Right hindlimb (tissue), 1 donor: ENCODE measurements at regions not wholly inside any gene's neighbourhood (a gene's known extent, or its start where the extent isn't known, plus 50 kb on each side); places are given as distances from the start of the nearest gene placed in this dataset.
A peak's percentile ranks its signal among the peaks of the same experiment; 100 is the strongest.

Source experiments
- DNase-seq: peaks from one replicate; pipeline ENCODE4 v3.0.0-alpha.2; 2018

DNA sequence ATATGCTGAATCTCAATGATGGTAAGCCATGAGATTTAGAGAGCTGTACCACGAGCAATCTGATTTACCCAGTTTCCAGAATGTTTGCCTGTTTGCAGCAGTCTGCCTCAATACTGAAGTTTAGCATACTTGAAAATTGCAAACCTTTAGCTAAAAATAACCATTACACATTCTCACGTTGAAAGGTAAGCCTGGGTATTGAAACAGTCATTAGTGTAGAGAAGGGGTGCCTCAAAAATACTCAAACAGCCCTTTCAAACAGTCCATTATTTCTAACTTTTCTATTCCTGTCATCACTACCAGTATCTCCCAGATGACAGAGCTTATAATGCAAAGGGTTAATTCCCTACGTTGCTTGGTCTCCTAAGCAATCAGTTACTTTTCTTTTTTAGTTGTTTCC is 111.8 kb upstream of the MBNL1 start:
- DNase-seq = no peak

GRCh38 chr3:152157337-152157736 is 111.4 kb upstream of the MBNL1 start:
- DNase-seq = no peak

- DNase-seq = no peak
Observed at GRCh38 chr3:152159328-152159727, 109.4 kb upstream of the MBNL1 start.

GRCh38 chr3:152160350-152161011 is 108.2 kb upstream of the MBNL1 start:
- no peak for DNase-seq

GRCh38 chr3:152172460-152172859 is 96.3 kb upstream of the MBNL1 start:
- no peak for DNase-seq

DNA sequence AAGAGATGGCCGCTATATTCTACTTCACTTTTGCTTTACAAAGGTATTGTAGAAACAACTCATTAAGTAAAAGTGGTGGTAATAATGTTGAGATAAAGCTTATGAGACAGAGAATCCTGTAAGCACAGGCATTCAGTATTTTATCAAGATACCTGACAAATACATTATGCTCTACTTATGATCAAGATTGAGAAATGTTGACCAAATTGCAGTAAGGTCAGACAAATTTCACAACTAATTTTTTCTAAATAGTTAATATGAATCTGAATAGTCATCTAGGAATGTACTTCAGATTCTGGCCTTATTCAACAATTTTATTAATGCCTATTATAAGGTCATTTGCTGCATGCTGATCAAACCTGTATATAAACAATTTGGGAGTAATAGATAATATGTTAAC is 95.1 kb upstream of the MBNL1 start:
- no peak for DNase-seq

- DNase-seq = no peak
Observed at GRCh38 chr3:152174876-152175527, 93.7 kb upstream of the MBNL1 start.

DNA sequence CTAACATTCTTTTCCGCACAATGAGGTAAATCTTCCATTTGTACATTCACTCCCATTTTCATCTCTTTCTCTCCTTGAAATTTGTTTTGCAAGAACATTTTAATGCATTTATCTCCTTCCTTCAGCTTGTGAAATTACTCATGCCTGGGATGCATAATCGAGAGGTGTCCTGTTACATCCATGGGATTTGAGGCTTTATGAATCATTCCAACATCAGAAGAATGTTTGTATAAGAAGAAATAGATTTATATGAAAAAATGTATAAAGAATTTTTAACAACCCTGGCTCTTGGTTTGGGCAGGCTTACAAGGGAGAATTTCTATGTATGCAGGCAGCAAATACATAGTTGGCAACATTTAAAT is 93.2 kb upstream of the MBNL1 start:
- DNase-seq = no peak

- no peak for DNase-seq
Observed at GRCh38 chr3:152176241-152176640, 92.5 kb upstream of the MBNL1 start.

- DNase-seq = no peak
Observed at GRCh38 chr3:152176998-152177397, 91.7 kb upstream of the MBNL1 start.

DNA sequence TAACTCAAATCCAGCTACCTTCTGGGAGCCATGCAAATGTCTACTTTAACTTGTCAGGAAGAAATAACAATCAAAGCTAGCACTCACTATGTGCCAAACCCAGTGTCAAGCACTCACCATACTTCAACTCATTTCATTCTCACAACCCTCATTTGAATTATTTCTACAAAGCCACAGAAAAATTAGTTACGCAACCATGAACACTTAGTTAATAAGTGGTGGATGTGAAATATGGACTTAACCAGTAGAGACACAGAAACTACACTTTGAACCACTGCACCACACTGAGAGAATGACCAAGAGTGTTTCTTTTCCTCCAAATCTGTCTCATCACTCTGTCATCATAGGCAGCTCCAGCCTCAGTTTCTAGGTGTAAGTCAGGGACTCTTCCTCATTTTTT is 91.0 kb upstream of the MBNL1 start:
- DNase-seq = no peak

GRCh38 chr3:152183473-152183872 is 85.3 kb upstream of the MBNL1 start:
- peak; percentile 31 for DNase-seq

DNA sequence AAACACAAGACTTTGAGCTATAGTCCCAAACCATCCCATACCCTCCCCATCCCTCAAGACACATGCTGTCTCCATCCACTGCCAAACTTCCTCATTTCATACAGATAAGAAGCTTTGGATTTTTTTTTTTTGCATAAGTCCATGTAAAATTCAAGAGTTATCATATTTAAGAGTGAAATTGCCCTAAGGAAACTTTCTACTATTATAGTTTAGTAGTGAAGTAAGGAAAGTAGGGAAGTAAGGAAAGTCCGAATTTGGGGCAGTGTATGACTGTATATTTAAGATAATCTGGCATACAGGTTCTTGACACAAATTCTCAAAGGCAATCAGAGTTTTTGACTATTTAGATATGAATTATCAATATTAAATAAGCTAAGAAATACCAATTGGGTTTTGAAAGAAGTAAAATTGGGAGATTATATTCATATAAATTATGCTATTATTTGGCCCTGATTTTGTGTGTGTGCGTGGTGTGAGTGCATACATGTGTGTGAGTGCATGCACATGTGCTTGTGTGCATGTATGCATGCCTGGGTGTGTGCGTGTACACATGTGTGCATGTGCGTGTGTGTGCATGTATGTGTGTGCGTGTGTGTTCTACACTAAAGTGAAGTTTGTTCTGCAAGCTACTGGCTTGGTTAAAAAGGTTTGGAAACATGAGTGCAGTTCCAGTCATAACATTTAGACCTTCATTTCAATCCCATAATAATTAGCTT is 83.6 kb upstream of the MBNL1 start:
- DNase-seq = no peak

DNA sequence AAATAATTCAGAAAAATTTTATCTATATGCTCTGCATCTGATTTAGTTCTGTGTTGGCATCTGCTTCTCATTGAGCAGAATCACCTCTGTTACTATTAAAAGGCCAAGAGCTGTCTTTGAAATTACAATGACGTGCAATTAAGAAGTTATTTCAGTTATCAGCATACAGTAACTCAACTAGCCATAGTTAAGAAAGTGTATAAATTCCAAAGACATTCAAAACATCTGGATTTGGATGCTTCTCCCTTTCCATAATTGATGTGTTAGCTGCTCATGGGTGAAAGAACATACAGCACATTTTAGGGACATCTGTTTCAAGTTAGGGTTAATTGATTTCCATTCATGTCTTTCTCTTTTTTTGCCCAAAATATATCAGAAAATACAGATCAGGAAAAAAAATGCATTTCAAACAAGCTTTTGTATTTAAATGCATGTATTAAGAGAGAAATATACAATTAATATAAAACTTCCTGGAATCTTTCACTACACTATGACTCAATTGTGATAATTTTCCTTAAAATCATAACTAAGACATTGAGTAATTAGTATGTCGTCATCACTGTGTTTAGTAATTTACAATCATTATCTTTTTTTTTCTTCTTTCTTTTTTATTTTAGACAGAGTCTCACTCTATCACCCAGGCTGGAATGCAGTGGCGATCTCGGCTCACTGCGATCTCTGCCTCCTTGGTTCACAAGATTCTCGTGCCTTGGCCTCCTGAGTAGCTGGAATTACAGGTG is 82.7 kb upstream of the MBNL1 start:
- no peak for DNase-seq

DNA sequence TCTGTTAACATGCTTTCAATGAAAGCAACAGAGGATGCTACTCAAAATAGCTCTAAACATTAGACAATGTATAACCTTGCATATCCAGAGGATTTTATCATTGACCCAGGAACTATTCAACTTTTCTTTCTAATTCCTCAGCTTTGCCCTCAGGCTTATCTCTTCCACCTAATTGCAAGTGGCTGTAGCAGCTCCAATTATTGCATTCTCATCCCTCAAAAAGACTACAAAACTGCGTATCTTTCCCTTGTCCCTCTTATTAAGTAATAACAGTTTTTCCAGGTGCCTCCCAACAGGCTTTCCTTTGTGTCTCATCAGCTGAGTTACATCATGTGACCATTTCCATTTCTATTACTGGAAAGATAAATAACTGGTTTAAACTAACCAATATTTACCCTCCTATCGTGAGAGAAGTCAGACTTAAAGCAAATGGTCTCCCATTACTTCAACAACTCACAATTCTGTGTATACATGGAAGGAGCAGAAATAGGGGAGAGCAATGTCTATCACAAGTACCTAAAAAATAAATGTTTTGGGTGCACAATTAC is 78.0 kb upstream of the MBNL1 start:
- no peak for DNase-seq

- DNase-seq = no peak
Observed at GRCh38 chr3:152192050-152192449, 76.7 kb upstream of the MBNL1 start.

DNA sequence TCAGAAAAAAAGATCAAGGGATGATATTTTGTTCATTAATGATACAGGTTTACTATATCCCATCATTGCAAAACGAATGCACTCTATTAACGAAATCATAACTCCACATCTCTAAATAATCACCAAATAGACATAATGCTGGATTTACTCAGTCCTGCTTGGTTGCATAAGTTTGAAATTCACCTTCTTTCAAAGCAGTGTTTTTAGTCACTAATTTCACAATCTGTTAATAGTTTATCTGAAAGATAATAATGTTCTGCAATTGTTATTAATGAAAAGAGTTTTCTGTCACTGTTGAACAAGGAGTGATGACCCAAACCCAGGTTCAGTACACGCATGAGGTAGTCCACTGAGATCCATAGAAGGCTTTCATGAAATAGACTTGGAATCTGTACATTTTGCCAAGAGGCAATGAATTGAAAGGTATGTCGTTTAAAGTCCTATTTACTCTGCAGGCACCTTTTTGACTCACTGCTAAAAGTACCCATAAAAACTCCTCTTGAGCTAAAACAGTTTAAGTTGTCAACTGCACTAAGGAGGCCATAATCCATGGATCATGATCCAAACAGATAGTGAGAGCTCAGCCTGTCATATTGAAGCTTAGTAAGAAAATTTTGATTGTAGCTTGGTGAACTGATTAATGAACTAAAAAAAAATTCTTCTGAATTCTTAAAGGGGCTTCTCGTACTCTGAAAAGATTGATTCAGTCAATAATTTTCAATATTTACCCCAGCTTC is 75.6 kb upstream of the MBNL1 start:
- DNase-seq = no peak

- no peak for DNase-seq
Observed at GRCh38 chr3:152193673-152194267, 75.0 kb upstream of the MBNL1 start.

DNA sequence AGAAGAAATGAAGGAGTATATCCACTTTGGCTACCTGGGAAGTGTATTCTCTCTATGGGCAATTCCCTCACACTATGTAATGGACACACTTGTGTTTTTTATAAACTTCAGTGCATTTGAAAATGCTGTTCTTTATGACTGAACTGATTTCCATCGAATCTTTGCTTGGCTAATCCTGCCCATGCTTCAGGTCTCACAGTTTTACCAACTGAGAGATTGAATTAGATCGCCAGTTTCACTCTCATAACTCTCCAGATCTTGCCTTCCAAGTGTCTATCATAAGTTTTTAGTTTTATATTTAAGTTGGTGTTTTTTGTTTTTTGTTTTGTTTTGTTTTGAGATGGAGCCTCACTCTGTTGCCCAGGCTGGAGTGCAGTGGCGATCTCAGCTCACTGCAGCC is 73.5 kb upstream of the MBNL1 start:
- no peak for DNase-seq

DNA sequence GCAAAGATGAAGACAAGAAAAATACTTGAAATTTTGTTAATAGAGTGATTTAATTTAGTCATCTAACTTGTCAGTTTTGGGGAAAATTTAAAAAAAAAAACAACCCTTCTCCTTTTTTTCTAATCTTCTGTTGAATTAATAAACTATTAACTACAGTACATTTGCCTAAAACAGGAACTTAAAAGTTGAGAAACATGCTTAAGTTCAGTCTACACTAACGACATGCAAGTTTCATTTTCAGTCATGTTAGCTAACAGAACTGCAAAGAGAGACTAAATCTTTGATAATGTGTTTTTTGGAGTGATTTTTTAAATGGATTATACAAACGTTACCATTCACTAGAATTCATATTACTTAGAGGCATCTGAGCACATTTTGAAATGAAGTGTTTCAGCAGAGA is 71.9 kb upstream of the MBNL1 start:
- DNase-seq = no peak

- DNase-seq = no peak
Observed at GRCh38 chr3:152197451-152197850, 71.3 kb upstream of the MBNL1 start.

DNA sequence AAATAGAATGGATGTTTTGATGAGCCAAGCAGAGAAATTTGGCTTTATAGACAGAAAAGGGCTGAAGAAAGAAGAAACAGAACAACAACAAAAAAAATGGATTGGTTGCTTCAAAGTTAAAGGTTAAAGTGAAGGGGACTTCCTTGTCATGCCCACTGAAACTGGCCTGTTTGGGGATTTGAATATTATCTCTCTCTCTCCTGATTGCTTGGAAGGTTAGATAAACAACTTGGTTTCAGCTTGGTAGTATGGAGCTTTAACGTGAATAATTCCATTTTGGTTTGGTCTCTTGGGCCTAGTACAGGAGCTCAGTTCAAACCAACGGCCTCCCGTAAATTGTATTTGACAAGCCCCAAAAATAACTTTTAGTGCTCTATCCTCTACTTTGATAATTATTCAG is 70.8 kb upstream of the MBNL1 start:
- no peak for DNase-seq
